GM12874 (cell line): ENCODE measurements at regions not wholly inside any gene's neighbourhood (a gene's known extent, or its start where the extent isn't known, plus 50 kb on each side); places are given as distances from the start of the nearest gene placed in this dataset.

Experiments used
- TF ChIP-seq, protein P1 (sequence below): IDR thresholded peaks from 2 replicates; pipeline ENCODE4 v1.5.1; 2011; ENCODE audit warnings: low read depth, mild to moderate bottlenecking, control low read depth, low read length, moderate library complexity; ENCODE audit not compliant: insufficient read depth

DNA sequence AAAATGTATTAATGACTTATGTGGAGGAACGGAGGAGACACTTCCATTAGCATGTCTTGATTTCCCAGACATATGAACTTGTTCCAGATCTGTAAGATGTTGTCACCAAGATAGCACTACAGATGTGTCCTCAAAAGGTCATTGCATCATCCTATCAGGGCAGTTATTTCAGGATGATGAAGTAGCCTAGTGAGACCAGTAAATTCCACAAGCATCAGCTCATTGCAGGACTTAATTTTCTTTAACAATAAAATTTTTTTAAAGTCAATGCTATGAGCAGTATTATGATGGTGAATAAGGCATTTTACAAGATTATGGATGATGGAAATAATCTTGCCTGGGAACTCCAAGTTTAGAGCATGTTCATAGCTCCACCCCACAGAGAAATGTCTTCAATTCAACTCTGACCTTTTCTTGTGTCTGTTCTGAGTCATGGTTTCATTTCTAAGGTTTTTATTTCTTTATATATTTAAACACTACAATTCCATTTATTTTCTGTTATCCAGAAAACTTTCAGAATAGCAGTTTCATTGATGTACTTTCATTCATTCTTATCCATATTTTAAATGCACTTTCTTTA is 1203.3 kb upstream of the CELF2 start:
- TF ChIP-seq, protein P1, sequence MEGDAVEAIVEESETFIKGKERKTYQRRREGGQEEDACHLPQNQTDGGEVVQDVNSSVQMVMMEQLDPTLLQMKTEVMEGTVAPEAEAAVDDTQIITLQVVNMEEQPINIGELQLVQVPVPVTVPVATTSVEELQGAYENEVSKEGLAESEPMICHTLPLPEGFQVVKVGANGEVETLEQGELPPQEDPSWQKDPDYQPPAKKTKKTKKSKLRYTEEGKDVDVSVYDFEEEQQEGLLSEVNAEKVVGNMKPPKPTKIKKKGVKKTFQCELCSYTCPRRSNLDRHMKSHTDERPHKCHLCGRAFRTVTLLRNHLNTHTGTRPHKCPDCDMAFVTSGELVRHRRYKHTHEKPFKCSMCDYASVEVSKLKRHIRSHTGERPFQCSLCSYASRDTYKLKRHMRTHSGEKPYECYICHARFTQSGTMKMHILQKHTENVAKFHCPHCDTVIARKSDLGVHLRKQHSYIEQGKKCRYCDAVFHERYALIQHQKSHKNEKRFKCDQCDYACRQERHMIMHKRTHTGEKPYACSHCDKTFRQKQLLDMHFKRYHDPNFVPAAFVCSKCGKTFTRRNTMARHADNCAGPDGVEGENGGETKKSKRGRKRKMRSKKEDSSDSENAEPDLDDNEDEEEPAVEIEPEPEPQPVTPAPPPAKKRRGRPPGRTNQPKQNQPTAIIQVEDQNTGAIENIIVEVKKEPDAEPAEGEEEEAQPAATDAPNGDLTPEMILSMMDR, result no peak

DNA sequence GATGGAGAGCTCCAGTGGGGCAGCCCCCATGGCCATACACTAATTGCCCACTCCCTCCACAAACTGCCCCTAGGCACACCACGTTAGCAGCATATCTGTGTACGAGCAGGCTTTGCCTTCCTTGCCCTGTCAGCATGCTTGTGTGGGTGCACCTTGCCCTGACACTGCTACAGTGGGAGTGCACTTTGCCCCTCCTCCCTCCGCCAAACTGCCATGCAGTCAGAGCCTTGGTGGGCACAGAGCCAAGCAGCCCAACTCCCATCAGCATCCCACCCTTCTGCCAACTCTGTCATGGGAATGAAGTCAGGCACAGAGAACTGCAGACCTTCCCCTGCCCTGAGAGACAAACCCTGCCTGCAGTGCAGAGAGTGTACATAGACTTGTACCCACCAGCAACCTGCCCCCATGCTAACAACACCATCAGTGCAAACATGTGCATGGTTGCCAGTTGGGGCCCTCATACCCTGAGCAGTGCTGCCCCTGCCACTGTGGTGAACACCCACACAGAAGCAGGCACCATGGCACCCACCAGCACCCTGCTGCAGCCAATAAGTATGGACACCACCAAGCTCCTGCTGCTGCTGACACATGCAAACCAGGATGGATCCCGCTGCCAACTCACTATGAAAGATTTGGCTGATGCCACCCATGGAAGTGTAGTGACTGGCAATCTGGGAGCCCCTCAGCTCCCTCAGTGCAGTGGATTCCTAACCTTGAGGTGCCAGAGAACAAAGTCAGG is 1197.7 kb upstream of the CELF2 start:
- TF ChIP-seq, protein P1, result no peak

DNA sequence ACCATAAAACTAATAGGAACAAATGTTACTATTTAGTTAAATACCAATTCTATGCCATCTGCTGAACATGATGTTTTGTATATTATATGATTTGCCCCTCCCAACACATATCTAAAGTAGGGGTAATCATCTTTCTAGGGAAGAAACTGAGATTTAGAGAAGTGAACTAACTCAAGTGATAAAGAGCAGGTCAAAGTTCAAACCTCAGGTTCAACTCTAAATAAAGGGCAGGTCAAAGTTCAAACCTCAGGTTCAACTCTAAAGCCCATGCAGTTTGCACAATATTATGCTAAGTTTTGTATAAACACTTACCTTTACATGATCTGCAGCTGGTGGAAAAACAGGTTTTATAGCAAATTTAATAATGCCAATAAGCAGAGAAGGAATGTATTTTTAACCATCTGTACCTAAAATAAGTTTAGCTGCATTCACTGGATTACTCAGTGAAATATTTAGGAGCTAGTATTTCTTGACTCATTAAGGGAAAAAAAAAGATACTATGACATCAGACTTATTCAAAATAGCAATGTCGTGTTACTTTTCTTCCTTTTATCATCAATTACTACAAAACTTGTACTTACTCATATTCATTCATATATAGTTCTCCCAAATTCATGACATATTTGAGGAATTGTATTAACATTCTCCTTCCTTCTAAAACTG is 1194.3 kb upstream of the CELF2 start:
- TF ChIP-seq, protein P1, result no peak

DNA sequence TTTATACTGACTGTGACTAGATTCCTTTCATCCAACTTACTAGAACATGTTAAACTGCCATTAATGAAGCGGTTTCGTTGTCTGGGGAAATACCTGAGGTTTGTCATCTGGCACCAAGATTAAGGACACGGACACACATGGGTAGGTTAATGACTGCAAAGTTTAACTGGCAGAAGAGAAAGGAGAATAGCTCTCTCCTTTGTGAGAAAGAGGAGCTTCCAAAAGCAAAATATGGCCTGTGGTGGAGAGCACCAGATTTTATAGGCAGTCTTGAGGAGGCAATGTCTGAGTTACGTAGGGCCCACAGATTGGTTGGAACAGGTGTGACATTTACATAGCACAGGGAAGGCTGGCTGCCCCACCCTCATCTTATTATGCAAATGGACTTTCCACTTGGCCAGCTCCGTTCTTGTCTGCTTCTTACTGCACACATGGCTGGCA is 1193.0 kb upstream of the CELF2 start:
- TF ChIP-seq, protein P1, result no peak

DNA sequence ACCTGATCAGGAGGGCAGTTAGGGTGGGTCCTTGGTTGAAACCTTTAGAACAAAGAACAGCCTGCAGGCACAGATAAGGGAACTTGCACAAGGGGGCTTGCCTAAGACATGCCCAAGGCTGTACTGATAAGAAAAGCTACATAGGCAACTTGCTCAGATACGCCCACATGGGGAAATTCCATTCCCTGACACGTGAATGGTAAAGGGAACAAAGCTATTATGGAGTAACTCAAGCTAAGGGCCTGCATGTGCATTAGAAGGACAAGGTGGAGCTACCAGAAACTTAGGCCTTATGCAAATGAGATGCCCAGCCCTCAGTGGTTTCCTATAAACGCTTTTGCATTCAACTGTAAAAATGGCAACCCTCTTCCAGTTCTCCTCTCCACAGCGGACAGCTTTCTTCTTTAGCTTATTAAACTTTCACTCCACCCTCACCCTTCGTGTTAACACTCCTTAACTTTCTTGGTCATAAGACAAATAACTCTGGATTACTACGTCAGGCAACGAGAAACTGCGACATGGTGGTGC is 1192.1 kb upstream of the CELF2 start:
- TF ChIP-seq, protein P1, result no peak

DNA sequence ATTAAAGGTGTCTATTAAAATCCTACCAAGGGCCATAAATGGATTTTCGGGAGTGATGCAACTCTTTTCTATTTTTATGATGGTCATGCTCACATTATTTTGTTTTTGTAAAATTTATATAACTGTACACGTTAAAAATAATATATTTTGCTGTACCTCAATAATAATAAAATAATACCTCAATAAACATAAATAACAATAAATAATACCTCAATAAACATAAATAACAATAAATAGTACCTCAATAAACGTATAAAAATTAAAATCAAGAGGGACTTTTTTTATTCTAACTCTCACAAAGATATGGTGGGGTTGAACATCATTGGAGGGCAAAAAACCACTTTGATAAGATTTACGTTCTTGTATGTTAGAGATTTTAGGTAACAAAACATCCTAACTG is 1189.6 kb upstream of the CELF2 start:
- TF ChIP-seq, protein P1, result no peak

DNA sequence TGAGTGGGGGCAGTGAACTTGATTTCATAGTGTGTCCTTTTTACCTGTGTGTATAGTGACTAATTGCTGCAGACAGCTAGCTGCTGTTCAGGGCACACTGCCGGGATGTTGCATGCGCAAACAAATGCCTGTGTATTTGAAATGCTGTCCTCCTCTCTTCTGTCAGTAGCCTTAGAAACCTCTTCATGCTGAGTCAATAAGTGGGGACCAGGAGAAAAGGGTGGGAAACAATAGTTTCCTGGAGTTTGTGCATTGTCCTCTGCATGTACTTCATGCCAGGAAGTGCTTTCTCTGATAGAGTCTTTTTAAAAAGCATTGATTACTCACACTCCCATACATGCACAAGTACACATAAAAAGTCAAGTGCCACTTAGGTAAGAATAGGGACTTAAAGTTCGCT is 1183.7 kb upstream of the CELF2 start:
- TF ChIP-seq, protein P1, result no peak
